Activated CD8-positive, alpha-beta T cell treated with anti-CD3 and anti-CD28 coated beads for 36 hours (primary cell): ENCODE measurements at regions not wholly inside any gene's neighbourhood (a gene's known extent, or its start where the extent isn't known, plus 50 kb on each side); places are given as distances from the start of the nearest gene placed in this dataset.

Experiments used
- ATAC-seq: fragments of 200-7000 bp; cut with Tn5 transposase; one replicate; pipeline ENCODE4 v1.10.0; 2021; ENCODE audit warnings: mild to moderate bottlenecking, moderate library complexity
- CTCF ChIA-PET: fragments of 350-600 bp; sonication (Branson Sonifier 250); formaldehyde crosslinking; loops from one replicate; lab custom pipeline; 2021; ENCODE audit warnings: antibody characterized with exemption; lab: Charles Lee
- POLR2A ChIA-PET: fragments of 350-600 bp; sonication (Branson Sonifier 250); formaldehyde crosslinking; loops from one replicate; lab custom pipeline; 2021; ENCODE audit warnings: antibody characterized with exemption; lab: Charles Lee
- DNase-seq: peaks from one replicate; pipeline ENCODE4 v3.0.0-alpha.2; 2020
- H3K27ac Mint-ChIP-seq: one replicate; pipeline ENCODE4 v1.8.0; 2021; ENCODE audit warnings: mild to moderate bottlenecking, mixed read lengths
- H3K27me3 Mint-ChIP-seq: one replicate; pipeline ENCODE4 v1.8.0; 2021; ENCODE audit warnings: mixed read lengths
- H3K36me3 Mint-ChIP-seq: one replicate; pipeline ENCODE4 v1.8.0; 2021; ENCODE audit warnings: low read depth, mixed read lengths
- H3K4me1 Mint-ChIP-seq: one replicate; pipeline ENCODE4 v1.8.0; 2021; ENCODE audit warnings: low read depth, mixed read lengths
- H3K4me3 Mint-ChIP-seq: one replicate; pipeline ENCODE4 v1.8.0; 2021; ENCODE audit warnings: mild to moderate bottlenecking, moderate library complexity, mixed read lengths
- H3K9me3 Mint-ChIP-seq: one replicate; pipeline ENCODE4 v1.8.0; 2021; ENCODE audit warnings: mixed read lengths
- intact Hi-C: fragments of 100-400 bp; cut with micrococcal nuclease; formaldehyde crosslinking; loops from one replicate; pipeline ENCODE4 v1.10.0; 2022
- TF ChIP-seq, protein P1 (sequence below): fragments of 200-600 bp; IDR thresholded peaks from one replicate; pipeline ENCODE4 v1.8.0; 2022; ENCODE audit warnings: antibody characterized with exemption, mild to moderate bottlenecking

DNA sequence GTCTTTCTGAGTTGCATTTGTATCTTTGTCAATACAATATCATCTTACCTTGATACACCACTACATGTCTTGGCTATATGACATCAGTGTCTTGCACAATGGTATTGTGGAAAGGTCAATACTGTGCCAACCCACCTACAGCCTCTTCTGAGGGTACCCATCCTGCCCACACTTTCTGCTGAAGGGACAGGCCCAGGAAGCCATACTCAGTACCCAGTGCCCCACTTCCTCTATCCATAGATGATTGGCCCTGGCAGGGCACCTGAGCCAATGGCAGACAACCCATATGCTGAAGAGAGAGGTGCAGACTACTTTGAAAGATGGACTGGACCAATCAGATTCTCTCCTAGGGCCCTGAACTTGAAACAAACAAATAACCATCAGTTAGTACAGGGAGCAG, 152.0 kb upstream of the ADO start:
- ChIA-PET CTCF (no interaction called here), POLR2A (no interaction called here)
- peak; percentile 54 for DNase-seq
- Mint-ChIP-seq H3K9me3 (peaks cover 2% of the 10 kb centered on the region), H3K4me3 (no peak overlapping the region), H3K36me3 (no peaks in the 10 kb centered on the region), H3K27ac (peak overlapping the region; percentile 35), H3K27me3 (no peaks in the 10 kb centered on the region), H3K4me1 (peaks cover 45% of the 10 kb centered on the region)
- intact Hi-C loops: no loop called here
- ATAC-seq: peak; percentile 71
- TF ChIP-seq, protein P1, sequence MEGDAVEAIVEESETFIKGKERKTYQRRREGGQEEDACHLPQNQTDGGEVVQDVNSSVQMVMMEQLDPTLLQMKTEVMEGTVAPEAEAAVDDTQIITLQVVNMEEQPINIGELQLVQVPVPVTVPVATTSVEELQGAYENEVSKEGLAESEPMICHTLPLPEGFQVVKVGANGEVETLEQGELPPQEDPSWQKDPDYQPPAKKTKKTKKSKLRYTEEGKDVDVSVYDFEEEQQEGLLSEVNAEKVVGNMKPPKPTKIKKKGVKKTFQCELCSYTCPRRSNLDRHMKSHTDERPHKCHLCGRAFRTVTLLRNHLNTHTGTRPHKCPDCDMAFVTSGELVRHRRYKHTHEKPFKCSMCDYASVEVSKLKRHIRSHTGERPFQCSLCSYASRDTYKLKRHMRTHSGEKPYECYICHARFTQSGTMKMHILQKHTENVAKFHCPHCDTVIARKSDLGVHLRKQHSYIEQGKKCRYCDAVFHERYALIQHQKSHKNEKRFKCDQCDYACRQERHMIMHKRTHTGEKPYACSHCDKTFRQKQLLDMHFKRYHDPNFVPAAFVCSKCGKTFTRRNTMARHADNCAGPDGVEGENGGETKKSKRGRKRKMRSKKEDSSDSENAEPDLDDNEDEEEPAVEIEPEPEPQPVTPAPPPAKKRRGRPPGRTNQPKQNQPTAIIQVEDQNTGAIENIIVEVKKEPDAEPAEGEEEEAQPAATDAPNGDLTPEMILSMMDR: no peak

DNA sequence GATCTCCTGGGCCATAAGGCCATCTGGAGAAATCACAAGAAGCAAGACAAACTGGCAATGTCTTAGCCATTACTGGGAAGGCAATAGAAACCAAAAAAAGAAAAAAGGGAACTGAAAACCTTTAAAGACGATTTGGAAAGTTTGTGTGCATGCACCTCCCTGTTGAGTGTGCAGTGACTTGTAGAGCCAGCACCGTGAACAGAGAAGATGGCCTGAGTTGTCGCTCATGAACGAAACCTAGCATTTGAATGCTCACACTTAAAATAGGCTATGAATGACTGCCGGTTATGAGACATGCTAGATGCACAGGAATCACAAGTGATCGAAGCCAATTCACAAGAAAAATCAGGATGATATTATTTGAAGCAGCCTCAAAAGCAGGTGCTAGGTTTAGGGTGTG, 151.3 kb upstream of the ADO start:
- Mint-ChIP-seq H3K4me3 (no peak overlapping the region), H3K9me3 (peaks cover 2% of the 10 kb centered on the region), H3K36me3 (no peaks in the 10 kb centered on the region), H3K27me3 (no peaks in the 10 kb centered on the region), H3K27ac (no peak overlapping the region), H3K4me1 (peaks cover 40% of the 10 kb centered on the region)
- CTCF ChIA-PET: no interaction called here
- POLR2A ChIA-PET: no interaction called here
- TF ChIP-seq, protein P1: no peak
- ATAC-seq (no peak), DNase-seq (no peak)
- intact Hi-C loops: no loop called here

DNA sequence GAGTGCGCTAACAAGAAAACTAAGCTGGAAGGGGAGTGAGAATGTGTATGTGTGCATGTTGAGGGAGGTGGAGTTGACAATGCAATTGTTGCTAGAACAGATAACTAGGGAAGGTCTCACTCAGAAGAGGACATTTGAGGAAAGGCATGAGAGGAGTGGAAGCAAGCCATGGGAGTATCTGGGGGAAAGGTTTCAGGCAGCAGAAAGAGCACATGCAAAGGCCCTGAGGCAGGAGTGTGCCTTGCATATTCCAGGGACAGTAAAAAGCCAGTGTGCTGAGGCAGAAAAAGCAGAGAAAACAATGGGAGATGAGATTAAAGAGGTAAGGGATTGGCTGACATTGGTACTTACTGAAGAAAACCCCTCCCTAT, 149.6 kb upstream of the ADO start:
- ATAC-seq (no peak), DNase-seq (no peak)
- Mint-ChIP-seq H3K27me3 (no peaks in the 10 kb centered on the region), H3K27ac (no peak overlapping the region), H3K4me3 (no peak overlapping the region), H3K36me3 (no peaks in the 10 kb centered on the region), H3K9me3 (peaks cover 2% of the 10 kb centered on the region), H3K4me1 (peaks cover 34% of the 10 kb centered on the region)
- CTCF ChIA-PET: interaction anchor here (0.7 to 1.3 kb wide), 2 partner anchors 17 to 125 kb away, joined by 3 to 5 read pairs; no protein-coding TSS in a partner anchor
- POLR2A ChIA-PET: no interaction called here
- intact Hi-C loops: no loop called here
- TF ChIP-seq, protein P1: no peak

DNA sequence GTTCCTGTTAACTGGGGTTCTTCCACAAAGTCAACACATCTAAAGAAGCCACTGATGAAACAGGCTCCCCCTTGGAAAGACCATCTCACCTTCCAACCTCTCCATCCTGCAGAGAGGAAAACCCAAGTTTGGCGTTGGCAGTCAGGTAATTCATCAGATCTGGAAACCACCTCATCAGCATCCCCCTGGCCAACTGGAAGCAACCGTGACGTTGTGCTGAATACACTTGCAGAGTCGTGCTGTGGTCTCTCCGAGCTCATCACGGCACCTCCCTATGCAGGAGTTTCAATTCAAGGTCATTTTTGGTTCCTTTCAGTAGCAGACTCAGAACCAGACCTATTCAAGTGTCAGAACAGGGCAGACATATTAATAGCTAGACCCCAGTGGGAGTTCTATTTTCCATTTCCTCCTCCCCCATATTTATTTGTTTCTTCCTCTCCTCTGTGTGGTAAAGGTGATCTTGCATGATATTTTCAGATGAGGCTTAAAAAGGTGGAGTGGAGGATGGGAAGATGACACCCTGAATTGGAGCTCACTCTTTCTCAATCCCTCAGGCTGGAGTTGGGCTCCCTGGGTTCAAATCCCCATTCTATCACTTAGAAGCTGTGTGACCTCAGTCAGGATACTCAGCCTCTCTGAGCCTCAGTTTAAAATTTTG, 149.1 kb upstream of the ADO start:
- Mint-ChIP-seq H3K4me3 (no peak overlapping the region), H3K4me1 (peaks cover 34% of the 10 kb centered on the region), H3K27ac (no peak overlapping the region), H3K9me3 (peaks cover 2% of the 10 kb centered on the region), H3K36me3 (no peaks in the 10 kb centered on the region), H3K27me3 (no peaks in the 10 kb centered on the region)
- POLR2A ChIA-PET: interaction anchor here (0.8 kb wide), 1 partner anchor 18 kb away, joined by 6 read pairs; no protein-coding TSS in a partner anchor
- intact Hi-C loops: no loop called here
- peak; percentile 50 for DNase-seq
- TF ChIP-seq, protein P1: no peak
- CTCF ChIA-PET: interaction anchor here (0.7 to 2.2 kb wide), 5 partner anchors 18 to 163 kb away, joined by 3 to 7 read pairs (median 3); no protein-coding TSS in a partner anchor
- ATAC-seq: peak; percentile 48

DNA sequence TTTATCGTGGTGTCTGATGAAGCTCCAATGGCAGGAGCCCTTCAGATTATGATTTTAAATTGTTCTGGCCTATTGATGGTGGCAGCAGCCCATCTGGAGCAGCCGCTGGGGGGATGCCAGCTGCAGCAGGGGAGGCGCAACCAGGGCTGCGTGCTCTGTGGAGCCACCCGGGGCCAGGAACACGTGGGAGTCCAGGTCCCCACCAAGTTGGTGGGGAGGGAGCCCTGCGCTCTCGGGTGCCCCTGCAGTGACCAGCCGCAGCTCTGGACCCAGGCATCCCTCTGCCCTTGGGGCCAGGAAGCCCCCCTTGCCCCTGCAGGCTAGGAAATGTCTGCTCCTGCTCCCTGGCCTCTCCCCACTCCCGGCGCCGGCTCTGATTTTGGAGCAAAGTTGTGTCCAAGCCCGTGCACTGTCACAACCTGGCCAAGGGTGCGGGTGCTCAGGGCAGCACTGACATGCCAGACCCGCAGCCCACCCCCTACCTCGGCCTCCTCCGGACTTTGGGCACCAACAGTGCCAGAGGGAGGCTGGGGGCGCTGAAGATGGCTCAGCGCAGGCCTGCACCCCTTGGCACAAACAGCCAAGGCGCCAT, 147.2 kb upstream of the ADO start:
- POLR2A ChIA-PET: interaction anchor here (1.7 kb wide), 1 partner anchor 154 kb away, joined by 3 read pairs; no protein-coding TSS in a partner anchor
- TF ChIP-seq, protein P1: no peak
- Mint-ChIP-seq H3K27ac (no peak overlapping the region), H3K4me1 (peaks cover 26% of the 10 kb centered on the region), H3K27me3 (no peaks in the 10 kb centered on the region), H3K9me3 (peaks cover 2% of the 10 kb centered on the region), H3K4me3 (no peak overlapping the region), H3K36me3 (no peaks in the 10 kb centered on the region)
- CTCF ChIA-PET: interaction anchor here (2.2 kb wide), 1 partner anchor 24 kb away, joined by 7 read pairs; no protein-coding TSS in a partner anchor
- DNase-seq (no peak), ATAC-seq (no peak)
- intact Hi-C loops: no loop called here
